Memory B cell (primary cell): ENCODE measurements at regions not wholly inside any gene's neighbourhood (a gene's known extent, or its start where the extent isn't known, plus 50 kb on each side); places are given as distances from the start of the nearest gene placed in this dataset.

Experiments
- ATAC-seq: fragments of 150-1000 bp; cut with Tn5 transposase; 2 replicates; pipeline ENCODE4 v1.10.0; 2021; ENCODE audit warnings: low read depth, mild to moderate bottlenecking, moderate library complexity
- DNase-seq, 2 donors: peaks; one replicate each; pipeline ENCODE4 v3.0.0; 2022; ENCODE audit warnings: low spot score in 2 of 2
- H3K27ac Mint-ChIP-seq: one replicate; pipeline ENCODE4 v1.8.0; 2022; ENCODE audit warnings: mild to moderate bottlenecking, moderate library complexity, mixed read lengths
- H3K27me3 Mint-ChIP-seq: one replicate; pipeline ENCODE4 v1.8.0; 2022; ENCODE audit warnings: mixed read lengths
- H3K36me3 Mint-ChIP-seq: one replicate; pipeline ENCODE4 v1.8.0; 2022; ENCODE audit warnings: mild to moderate bottlenecking, mixed read lengths
- H3K4me1 Mint-ChIP-seq: one replicate; pipeline ENCODE4 v1.8.0; 2022; ENCODE audit warnings: mixed read lengths
- H3K4me3 Mint-ChIP-seq: one replicate; pipeline ENCODE4 v1.8.0; 2022; ENCODE audit warnings: mild to moderate bottlenecking, moderate library complexity, mixed read lengths
- H3K9me3 Mint-ChIP-seq: one replicate; pipeline ENCODE4 v1.8.0; 2022; ENCODE audit warnings: mixed read lengths

- Mint-ChIP-seq H3K27ac (no peak overlapping the region), H3K4me3 (no peak overlapping the region), H3K4me1 (no peaks in the 10 kb centered on the region), H3K27me3 (no peaks in the 10 kb centered on the region), H3K36me3 (no peaks in the 10 kb centered on the region), H3K9me3 (peaks cover 7% of the 10 kb centered on the region)
- no peak for ATAC-seq
- DNase-seq, result no peak
Measured at GRCh38 chr4:189420572-189420971, 520.1 kb upstream of the FRG1 start.

GRCh38 chr4:189436207-189436606 is 504.5 kb upstream of the FRG1 start:
- Mint-ChIP-seq H3K4me3 (no peak overlapping the region), H3K27ac (no peak overlapping the region), H3K9me3 (peaks cover 7% of the 10 kb centered on the region), H3K4me1 (no peaks in the 10 kb centered on the region), H3K27me3 (no peaks in the 10 kb centered on the region), H3K36me3 (no peaks in the 10 kb centered on the region)
- ATAC-seq (no peak), DNase-seq (no peak)

DNA sequence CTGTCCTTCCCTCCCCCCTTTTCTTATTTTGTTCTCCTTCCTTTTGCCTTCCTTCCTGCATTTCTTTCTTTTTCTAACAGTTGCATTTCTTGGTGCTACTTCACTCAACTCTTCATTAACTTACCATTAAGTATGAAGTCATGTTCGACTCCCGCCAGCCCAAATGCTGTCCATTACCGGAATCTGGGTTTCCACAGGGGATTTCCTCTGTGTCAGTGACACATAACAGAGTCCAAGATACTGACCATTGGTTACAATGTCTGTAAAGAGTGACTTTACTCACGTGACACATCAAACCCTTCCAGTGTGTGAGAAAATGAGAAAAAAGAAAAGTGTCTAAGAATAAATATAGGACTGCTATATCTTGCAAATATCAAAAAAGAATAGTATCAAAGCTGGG is 500.0 kb upstream of the FRG1 start:
- Mint-ChIP-seq H3K36me3 (no peaks in the 10 kb centered on the region), H3K4me3 (no peak overlapping the region), H3K4me1 (no peaks in the 10 kb centered on the region), H3K27ac (no peak overlapping the region), H3K27me3 (no peaks in the 10 kb centered on the region), H3K9me3 (peaks cover 7% of the 10 kb centered on the region)
- no peak for ATAC-seq
- DNase-seq, result no peak

GRCh38 chr4:189443341-189443740 is 497.3 kb upstream of the FRG1 start:
- Mint-ChIP-seq H3K36me3 (no peaks in the 10 kb centered on the region), H3K4me3 (no peak overlapping the region), H3K27me3 (no peaks in the 10 kb centered on the region), H3K9me3 (peaks cover 2% of the 10 kb centered on the region), H3K4me1 (no peaks in the 10 kb centered on the region), H3K27ac (no peak overlapping the region)
- ATAC-seq, result no peak
- DNase-seq, result no peak

- no peaks in the 10 kb centered on the region for H3K4me1 Mint-ChIP-seq
Measured at GRCh38 chr4:189445613-189446012, 495.1 kb upstream of the FRG1 start.

GRCh38 chr4:189463734-189464133 is 476.9 kb upstream of the FRG1 start:
- Mint-ChIP-seq H3K4me3 (no peak overlapping the region), H3K27me3 (no peaks in the 10 kb centered on the region), H3K9me3 (peaks cover 6% of the 10 kb centered on the region), H3K27ac (no peak overlapping the region), H3K4me1 (no peaks in the 10 kb centered on the region), H3K36me3 (no peaks in the 10 kb centered on the region)
- ATAC-seq (no peak), DNase-seq (no peak)

More at GRCh38 chr4:189445613-189446012, 495.1 kb upstream of the FRG1 start:
- Mint-ChIP-seq H3K9me3 (peaks cover 4% of the 10 kb centered on the region), H3K27me3 (no peaks in the 10 kb centered on the region), H3K36me3 (no peaks in the 10 kb centered on the region), H3K4me3 (no peak overlapping the region), H3K27ac (no peak overlapping the region)
- DNase-seq, result no peak
- no peak for ATAC-seq

DNA sequence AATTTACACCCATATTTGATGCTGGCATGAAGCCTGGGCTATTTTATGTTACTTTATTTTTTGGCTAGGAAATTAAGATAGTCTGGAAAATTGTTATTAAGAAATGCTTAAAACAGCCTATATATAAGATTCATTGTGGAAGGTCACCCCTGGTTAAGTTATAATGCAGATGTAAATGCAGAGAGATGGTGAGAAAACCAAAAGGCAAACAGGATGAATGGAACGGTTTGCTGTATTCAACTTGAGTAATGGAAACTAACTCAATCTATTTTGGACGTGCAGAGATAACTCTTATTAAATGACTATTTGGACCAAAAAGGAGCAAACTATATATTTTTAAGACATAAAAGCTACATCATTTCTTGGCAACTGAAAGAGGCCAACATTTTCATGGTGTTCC is 446.3 kb upstream of the FRG1 start:
- no peaks in the 10 kb centered on the region for H3K4me1 Mint-ChIP-seq
- H3K4me3 Mint-ChIP-seq, result no peak overlapping the region
- H3K36me3 Mint-ChIP-seq, result no peaks in the 10 kb centered on the region
- no peaks in the 10 kb centered on the region for H3K9me3 Mint-ChIP-seq
- H3K27ac Mint-ChIP-seq, result no peak overlapping the region
- ATAC-seq, result no peak
- H3K27me3 Mint-ChIP-seq, result no peaks in the 10 kb centered on the region
- DNase-seq, result no peak

DNA sequence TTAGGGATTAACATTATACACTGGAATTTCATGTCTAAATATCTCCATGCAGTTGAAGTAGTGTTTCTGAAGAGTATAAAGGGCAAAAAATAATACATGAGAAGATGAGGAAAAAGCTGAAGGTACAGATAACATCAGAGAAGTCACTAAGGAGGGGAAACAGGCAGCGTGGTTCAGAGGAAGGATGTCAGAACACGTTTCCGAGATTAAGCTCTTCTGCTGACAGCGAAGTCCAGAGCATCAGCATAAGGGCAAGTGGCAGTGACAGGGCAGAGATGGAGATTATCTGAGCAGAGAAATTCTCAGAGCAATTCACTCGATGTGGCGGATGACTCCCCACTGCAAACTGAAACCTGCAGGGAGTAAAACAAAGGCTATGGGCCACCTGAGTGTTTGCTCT is 443.2 kb upstream of the FRG1 start:
- ATAC-seq, result no peak
- H3K27ac Mint-ChIP-seq, result no peak overlapping the region

GRCh38 chr4:189497996-189498395 is 442.7 kb upstream of the FRG1 start:
- H3K27ac Mint-ChIP-seq, result no peak overlapping the region
- DNase-seq (no peak), ATAC-seq (no peak)
- no peaks in the 10 kb centered on the region for H3K4me1 Mint-ChIP-seq
- peaks cover 1% of the 10 kb centered on the region for H3K9me3 Mint-ChIP-seq
- no peaks in the 10 kb centered on the region for H3K27me3 Mint-ChIP-seq
- no peak overlapping the region for H3K4me3 Mint-ChIP-seq
- H3K36me3 Mint-ChIP-seq, result no peaks in the 10 kb centered on the region

More for the DNA sequence above, 443.2 kb upstream of the FRG1 start:
- no peaks in the 10 kb centered on the region for H3K36me3 Mint-ChIP-seq
- H3K27me3 Mint-ChIP-seq, result no peaks in the 10 kb centered on the region
- no peak overlapping the region for H3K4me3 Mint-ChIP-seq
- DNase-seq, result no peak
- peaks cover 1% of the 10 kb centered on the region for H3K9me3 Mint-ChIP-seq
- no peaks in the 10 kb centered on the region for H3K4me1 Mint-ChIP-seq

DNA sequence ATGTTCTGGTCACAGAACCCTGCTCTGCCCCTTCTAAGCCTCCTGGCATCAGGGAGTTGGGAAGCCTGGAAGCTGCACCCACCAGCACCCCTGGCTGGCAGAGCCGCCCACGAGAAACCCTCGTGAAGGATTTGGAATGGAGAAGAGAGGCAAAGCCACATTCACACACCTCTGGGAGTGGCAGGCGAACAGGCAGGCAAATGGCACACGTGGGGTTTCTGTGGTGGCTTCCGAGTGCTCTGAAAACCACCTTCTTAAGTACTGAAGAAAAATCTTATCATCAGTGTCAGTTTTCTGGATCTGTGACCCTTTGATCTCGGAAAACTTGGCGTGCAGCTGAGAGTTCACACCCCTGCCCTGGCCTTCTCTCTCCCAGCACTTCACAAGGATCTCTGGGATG is 442.2 kb upstream of the FRG1 start:
- no peaks in the 10 kb centered on the region for H3K36me3 Mint-ChIP-seq
- peaks cover 1% of the 10 kb centered on the region for H3K9me3 Mint-ChIP-seq
- no peak for ATAC-seq
- no peak overlapping the region for H3K4me3 Mint-ChIP-seq
- H3K27me3 Mint-ChIP-seq, result no peaks in the 10 kb centered on the region
- DNase-seq, result no peak
- H3K27ac Mint-ChIP-seq, result no peak overlapping the region
- no peaks in the 10 kb centered on the region for H3K4me1 Mint-ChIP-seq

- no peak for ATAC-seq
- no peak for DNase-seq
- Mint-ChIP-seq H3K4me3 (no peak overlapping the region), H3K9me3 (peaks cover 1% of the 10 kb centered on the region), H3K27me3 (no peaks in the 10 kb centered on the region), H3K27ac (no peak overlapping the region), H3K36me3 (no peaks in the 10 kb centered on the region), H3K4me1 (no peaks in the 10 kb centered on the region)
Measured at GRCh38 chr4:189499696-189500095, 441.0 kb upstream of the FRG1 start.

GRCh38 chr4:189500970-189501369 is 439.7 kb upstream of the FRG1 start:
- ATAC-seq, result no peak
- DNase-seq, result no peak
- H3K36me3 Mint-ChIP-seq, result no peaks in the 10 kb centered on the region
- no peak overlapping the region for H3K4me3 Mint-ChIP-seq
- peaks cover 3% of the 10 kb centered on the region for H3K4me1 Mint-ChIP-seq
- H3K9me3 Mint-ChIP-seq, result peaks cover 6% of the 10 kb centered on the region
- no peak overlapping the region for H3K27ac Mint-ChIP-seq
- H3K27me3 Mint-ChIP-seq, result peaks cover 3% of the 10 kb centered on the region

DNA sequence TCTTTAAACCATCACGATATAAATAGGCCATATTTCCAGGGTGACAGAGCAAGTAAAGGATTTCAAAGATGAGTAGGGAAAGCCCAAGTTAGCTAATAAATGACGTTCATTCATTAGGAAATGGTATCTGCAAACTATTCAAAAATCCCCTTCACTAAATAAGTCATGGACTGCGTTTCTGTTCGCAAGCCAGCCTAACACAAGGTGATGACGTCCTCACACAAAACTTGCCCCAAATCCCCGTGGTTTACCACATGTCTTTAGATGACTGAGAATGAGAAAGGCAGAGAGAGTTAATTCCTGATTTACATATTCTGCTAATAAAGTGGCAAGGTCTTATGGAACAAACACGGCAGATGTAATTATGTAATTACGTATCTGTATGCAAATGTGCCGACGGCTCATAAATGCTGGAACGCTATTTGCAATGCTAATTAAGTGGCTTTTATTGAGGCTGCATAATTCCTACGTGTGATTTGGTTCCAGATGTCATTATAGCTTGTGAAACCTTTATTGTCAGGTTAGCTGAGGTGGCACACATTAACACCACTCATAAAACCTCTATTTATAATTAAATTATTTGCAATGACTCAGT is 437.7 kb upstream of the FRG1 start:
- no peak overlapping the region for H3K4me3 Mint-ChIP-seq
- H3K9me3 Mint-ChIP-seq, result peaks cover 6% of the 10 kb centered on the region
- ATAC-seq (no peak), DNase-seq (no peak)
- H3K27ac Mint-ChIP-seq, result no peak overlapping the region
- peaks cover 3% of the 10 kb centered on the region for H3K4me1 Mint-ChIP-seq
- no peaks in the 10 kb centered on the region for H3K36me3 Mint-ChIP-seq
- H3K27me3 Mint-ChIP-seq, result peaks cover 3% of the 10 kb centered on the region

GRCh38 chr4:189504220-189504619 is 436.5 kb upstream of the FRG1 start:
- Mint-ChIP-seq H3K36me3 (no peaks in the 10 kb centered on the region), H3K4me1 (peaks cover 3% of the 10 kb centered on the region), H3K27me3 (peaks cover 3% of the 10 kb centered on the region), H3K9me3 (peaks cover 6% of the 10 kb centered on the region), H3K27ac (no peak overlapping the region), H3K4me3 (no peak overlapping the region)
- DNase-seq (no peak), ATAC-seq (no peak)

DNA sequence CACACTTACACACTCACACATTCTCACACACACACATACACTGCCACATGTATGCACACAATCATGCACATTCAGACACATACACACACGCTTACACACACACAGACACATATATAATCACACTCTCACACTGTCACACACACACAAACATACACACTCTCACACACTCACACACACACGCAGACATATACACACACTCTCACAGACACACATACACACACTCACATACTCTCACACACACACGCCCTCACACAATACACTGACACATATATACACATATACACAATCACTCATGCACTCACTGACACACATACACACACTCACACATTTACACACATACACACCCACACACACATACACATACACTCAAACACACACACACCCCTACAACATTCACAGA is 435.3 kb upstream of the FRG1 start:
- Mint-ChIP-seq H3K27ac (no peak overlapping the region), H3K4me3 (no peak overlapping the region), H3K27me3 (peaks cover 3% of the 10 kb centered on the region), H3K4me1 (peaks cover 3% of the 10 kb centered on the region), H3K36me3 (no peaks in the 10 kb centered on the region), H3K9me3 (peaks cover 9% of the 10 kb centered on the region)
- ATAC-seq (no peak), DNase-seq (no peak)
